Endometrium (tissue), 2 donors: ENCODE measurements at regions not wholly inside any gene's neighbourhood (a gene's known extent, or its start where the extent isn't known, plus 50 kb on each side); places are given as distances from the start of the nearest gene placed in this dataset.
A peak's percentile ranks its signal among the peaks of the same experiment; 100 is the strongest.
"Not testable (repeated sequence)": the region's sequence is repeated elsewhere in the genome, so short reads cannot be mapped to it uniquely, and the experiment has no call there.

Experiments
- FAIRE-seq: peaks from 2 replicates; lab custom pipeline; 2012; peaks lifted over from hg19 to GRCh38; lab: Jason Lieb, UNC
- donor health status: control.
- donor health status: control.

DNA sequence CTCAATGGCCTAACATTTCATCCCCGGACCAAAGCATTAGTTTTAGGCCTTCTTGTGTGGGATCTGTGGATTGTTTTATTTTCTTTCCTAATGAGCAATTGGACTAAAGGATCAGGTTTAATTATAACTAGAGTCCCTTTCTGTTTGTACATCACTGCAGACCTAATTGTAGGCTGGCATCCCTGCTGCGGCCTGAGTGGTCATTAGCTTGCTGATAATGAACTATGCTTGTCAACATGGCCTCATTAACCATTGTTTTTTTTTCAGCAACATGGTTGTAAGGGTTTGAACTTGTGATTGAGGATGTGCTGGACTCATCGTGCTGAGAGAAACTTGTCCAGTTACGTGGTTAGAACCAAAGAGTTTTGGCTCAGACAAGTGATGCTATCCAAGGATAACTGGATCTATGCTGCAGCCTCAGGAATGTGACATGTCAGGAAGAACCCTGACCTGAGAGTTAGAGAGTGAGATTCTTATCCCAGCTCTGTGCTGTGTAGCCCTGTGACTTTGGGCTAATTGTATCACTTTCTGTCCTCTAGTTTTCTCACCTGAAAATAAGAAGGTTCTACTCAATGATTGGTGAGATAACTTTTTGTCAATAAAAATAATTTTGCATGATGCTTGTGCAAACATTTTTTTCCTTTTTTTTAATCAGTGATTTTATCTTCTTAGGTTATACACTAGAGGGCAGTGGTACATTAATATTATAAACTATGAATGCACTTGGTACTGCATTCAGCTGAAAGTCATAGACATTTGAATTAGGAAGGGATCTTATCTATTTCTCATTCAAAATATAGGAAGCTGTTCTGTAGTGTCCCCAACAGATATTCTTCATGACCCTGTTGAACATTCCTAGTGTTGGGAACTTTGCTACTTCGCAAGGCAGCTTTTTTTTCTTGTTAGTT lies 140.9 kb downstream of the RNF144B start:
- peak; percentile 67 for FAIRE-seq

DNA sequence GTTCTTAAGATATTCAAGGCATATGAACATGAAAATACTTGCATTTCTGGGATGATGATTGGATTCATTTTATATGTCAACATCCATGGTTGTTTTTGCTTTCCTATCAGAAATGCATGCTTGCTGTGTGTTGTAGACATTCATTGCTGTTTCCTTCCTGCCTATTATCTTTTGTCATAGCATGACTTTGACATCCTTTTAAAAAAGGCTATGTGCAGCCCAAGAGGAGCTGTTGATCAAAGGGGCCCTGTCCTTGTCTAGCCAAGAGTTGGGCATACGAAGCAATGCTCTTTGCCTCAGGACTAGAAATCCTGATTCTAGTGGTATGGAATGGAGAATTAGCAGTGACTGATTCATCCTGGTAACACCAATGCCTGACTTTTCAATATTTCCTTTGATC lies 143.1 kb downstream of the RNF144B start:
- no peak for FAIRE-seq

DNA sequence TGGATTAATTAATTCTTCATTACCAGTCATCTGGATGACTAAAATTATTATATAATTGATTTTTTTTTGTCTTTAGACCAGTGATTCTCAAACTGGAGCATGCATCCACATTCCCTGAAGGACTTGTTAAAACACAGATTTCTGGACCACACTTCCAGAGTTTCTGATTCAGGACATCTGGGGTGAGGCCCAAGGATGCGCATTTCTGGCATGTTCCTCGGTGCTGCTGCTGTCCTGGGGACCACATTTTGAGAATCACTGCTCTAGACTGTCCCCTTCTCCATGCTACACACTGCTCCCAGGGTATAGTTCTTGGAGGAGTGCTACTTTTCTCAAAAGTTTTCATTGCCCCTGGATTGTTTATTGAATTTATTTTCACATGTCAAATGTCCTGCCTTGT lies 145.0 kb downstream of the RNF144B start:
- FAIRE-seq: no peak

DNA sequence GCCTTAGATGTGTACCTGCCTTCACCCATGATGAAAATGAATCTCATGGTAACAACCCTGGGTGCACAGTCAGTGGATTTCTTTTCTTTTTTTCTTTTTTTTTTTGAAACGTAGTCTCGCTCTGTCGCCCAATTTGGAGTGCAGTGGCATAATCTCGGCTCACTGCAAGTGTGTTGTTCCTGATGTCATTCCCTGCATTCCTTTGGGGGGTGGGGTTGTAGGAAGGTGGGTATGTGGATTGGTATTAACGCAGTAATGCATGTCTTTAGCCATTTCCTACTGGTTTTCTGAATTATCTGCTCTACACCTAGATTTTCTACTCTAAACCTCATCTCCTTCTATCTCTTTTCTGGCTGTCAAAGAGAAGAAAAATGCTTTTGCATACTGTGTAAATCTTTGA lies 146.6 kb downstream of the RNF144B start:
- FAIRE-seq: no peak

DNA sequence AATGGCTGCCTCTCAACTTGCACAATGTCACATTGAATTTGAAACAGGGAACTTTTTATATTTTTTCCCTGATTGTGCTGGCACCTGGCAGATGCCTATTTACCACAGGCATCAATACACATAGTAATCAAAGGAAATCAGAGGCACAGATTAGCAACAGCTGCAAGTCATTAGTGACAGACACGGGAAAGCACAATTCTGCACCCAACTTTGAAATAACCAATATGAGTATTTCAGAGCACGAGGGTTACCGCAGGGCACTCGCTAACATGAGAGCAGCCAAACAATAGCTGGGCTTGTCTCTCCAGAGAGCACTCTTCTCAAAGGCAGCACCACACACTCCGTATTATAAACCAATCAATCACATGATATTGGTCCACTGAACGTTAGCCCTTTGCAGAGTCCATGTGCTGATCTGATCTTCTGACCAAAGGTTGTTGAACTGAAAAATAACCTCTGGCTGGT lies 149.5 kb downstream of the RNF144B start:
- no peak for FAIRE-seq

DNA sequence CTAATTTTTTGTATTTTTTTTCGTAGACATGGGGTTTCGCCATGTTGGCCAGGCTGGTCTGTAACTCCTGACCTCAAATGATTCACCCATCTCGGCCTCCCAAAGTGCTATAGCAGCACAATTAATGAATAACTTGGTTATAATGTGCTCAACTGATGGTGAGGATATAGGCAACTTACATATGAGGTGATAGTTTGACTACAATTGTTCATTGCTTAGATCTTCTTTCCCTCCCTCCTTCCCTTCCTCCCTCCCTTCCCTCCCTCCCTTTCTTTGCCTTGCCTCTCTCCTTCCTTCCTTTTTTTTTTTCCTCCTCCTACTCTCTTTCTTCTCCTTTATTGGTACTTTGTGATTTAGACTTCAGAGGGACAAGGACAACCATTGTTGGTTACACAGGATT lies 151.2 kb downstream of the RNF144B start:
- no peak for FAIRE-seq

DNA sequence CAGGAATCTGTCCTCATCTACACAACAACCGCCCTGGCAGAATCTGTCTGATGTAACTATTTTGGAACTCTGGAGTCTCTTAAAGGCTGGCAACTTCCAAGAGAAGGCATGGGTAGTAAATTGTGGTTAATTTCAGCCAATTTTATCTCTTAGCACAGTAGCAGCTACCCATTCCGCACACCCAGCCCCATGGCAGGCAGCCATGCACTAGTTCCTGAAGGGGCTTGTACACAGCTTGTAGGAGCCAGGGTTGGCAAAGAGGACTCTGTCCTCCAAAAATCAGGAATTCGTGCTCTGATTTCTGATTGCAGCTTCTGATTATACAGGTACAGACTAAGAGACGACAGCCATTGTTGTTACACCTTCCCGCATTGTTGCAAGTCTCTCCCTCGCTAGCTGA lies 155.9 kb downstream of the RNF144B start:
- no peak for FAIRE-seq

DNA sequence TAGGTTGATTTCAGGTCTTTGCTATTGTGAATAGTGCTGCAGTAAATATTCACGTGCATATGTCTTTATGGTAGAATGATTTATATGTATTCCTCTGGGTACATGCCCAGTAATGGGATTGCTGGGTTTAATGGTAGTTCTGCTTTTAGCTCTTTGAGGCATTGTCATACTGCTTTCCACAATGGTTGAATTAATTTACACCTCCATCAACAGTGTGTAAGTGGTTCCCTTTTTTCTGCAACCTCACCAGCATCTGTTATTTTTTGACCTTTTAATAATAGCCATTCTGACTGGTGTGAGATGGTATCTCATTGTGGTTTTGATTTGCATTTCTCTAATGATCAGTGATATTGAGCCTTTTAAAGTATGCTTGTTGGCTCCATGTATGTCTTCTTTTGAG lies 158.0 kb downstream of the RNF144B start:
- FAIRE-seq: not testable (repeated sequence)

DNA sequence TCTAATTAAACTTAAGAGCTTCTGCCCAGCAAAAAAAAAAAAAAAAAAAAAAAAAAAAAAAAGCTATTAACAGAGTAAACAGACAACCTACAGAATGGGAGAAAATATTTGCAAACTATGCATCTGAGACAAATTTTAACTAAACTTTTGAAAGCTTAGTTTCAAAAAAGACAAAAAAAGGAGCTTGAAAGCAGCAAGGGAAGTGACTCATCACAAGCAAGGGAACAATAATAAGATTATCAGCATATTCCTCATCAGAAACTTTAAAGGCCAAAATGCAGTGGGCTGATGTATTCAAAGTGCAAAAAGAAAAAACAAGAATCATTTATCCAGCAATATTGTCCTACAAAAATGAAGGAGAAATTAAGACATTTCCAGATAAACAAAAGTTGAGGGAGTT lies 158.6 kb downstream of the RNF144B start:
- FAIRE-seq: no peak

DNA sequence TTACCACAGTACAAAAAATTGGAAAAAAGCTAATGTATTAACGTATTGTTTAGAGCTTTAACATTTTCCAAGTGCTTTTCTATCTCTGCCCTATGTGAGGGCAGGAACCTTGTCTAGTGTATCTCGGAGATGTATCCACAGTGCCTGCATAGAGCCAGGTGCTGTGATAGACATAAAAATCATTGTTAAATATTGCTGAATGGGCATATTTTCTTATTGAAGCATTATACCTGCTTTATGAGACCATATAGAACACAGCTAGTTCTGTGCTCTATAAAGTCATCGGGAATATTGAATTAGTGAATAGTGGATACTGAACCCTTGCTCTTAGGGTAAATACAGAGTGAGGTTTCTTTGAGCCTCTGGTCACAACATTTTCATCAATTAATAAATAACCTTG lies 163.0 kb downstream of the RNF144B start:
- no peak for FAIRE-seq

DNA sequence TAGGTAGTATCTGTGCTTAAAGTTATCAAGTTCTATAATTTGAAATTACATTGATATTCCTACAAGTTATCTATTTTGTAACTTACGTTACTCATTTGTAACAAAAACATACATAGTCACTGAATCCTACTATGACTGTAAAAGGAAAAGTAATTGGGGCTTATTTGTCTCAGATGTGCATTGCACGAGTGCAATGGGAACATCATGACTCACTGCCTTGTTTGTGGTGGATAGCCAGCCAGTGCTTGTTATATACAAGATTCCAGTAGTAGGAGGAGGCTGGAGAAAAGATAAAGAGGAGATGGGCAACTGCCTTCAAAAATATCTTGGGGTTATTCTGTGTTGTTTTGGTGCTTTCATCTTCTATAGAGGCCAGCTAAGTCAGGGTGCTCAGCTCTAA lies 164.1 kb downstream of the RNF144B start:
- FAIRE-seq: no peak

DNA sequence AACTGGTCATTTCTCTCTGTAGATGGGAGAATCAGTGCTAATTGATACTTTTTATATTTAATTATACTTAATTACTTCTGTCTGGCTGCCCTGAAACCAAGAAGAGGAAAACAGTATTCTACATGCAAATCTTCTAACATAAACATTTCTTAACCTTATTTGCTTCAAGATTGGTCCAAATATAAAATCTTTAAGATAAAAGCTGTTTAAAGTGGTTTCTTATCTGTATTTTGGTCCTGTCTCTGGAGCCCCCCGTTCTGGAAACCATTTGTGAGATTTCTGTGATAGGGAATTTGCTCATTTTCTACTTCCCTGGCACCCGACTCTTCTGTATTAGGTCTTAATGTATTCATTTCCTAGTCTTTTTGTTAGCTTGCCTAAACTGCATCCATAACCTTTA lies 168.6 kb downstream of the RNF144B start:
- no peak for FAIRE-seq

DNA sequence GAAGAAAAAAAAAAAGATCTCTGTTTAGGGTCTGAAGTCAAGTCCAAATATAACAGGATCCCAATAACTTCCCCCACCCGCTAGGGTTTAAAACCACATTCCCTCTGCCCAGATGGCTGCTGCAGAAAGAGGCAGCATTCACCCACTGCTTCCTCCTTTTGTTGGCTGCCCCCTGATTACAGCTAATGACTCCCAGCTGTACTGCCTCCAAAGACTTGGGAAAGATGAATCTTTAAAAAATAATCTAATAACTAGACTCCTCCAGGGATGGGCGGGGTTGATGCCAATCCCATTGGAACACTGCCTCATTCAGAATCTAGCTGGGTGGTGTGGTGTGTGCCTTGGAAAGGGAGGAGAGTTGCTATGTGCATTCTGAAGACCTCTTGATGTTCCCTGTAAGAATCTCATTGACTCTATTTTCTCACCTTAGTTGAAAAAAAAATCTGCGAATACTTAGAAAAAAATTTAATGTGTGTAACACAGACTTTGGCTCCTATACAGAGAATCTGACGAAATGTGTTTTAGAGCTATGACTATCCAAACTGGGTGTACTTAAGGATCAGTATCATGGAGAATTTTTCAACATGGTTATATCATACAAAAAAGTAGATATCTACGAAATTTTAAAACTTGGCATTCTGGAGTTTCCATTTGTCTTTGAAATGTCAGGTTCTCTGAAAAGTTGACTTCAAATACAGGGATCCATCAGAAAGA lies 174.0 kb downstream of the RNF144B start:
- no peak for FAIRE-seq

DNA sequence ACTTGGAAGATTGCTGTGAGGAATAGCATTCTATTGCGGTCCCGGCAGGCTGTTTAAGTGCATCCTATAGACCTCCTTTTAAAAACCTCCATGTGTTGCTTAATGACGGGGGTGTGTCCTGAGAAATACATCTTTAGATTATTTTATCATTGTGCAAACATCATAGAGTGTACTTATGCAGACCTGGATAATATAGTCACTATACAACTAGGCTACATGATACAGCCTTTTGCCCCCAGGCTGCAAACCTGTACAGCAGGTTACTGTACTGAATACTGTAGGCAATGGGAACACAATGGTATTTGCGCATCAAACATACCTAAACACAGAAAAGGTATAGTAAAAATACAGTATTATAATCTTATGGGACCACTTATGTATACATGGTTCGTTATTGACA lies 175.6 kb downstream of the RNF144B start:
- no peak for FAIRE-seq

DNA sequence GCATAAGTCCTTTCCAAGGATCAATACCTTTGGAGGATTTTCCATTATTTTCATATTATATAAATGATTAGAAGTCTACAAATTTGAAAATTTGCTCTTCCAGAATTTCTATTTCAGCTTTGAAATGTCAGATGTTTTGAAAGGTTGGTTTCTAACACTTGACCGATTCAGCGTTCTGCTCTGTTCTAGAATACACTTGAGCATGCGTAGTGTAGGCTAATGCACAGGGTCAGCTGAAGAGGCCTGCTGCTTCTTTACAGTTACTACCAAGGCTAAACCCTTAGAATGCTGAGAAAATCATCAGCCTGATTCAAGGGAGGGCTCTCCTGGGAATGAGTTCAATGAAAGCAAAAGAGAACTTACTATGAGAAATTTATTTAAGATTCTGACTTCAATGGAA lies 177.6 kb downstream of the RNF144B start:
- no peak for FAIRE-seq

DNA sequence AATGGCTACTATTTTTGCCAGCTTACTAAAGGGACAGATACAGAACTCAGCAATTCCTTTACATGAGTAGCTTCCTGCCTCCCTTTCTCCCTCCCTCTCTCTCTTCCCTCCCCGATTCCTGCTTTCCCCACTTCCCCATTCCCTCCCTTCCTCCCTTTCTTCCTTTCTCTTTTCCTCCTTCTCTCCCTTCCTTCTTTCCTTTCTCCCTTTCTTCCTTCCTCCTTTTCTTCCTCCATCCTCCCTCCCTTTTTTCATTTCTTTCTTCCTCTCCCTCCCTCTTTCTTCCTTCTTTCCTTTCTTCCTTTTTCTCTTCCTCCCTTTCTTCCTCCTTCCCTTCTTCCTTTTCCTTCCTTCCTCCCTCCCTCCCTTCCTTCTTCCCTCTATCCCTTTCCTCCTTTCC lies 178.1 kb downstream of the RNF144B start:
- FAIRE-seq: no peak

DNA sequence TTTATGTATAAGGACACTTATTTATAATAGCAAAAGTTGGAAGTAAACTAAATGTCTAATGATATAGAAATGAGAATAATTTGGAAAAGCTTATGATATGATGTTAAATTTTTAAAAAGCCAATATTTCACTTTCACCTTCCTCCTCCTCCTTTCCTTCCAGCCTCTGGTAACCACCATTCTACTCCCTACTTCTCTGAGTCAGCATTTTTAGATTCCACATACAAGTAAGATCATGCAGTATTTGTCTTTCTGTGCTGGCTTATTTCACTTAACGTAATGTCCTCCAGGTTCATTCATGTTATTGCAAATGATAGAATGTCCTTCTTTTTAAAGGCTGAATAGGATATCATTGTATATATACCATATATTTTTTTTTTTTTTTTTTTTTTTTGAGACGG lies 180.2 kb downstream of the RNF144B start:
- no peak for FAIRE-seq

DNA sequence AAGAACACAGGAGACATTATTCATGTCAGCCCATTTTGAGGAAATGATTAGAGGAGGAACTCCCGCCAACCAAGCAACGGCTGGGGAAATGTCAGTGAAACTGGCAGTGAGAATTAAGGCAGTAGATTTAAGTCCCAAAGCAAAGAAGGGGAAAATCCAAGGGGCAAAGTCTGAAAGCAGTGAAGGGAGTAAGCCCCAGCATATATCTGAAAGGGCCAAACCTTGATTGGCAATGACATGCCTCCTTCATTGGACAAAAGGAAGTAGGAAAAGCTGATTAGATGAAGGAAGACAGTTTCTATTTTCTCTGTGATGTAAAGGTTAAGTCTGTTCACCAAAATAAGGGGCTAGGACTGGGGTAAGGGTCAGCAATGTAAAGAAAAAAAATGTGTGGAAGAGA lies 190.3 kb downstream of the RNF144B start:
- FAIRE-seq: no peak

DNA sequence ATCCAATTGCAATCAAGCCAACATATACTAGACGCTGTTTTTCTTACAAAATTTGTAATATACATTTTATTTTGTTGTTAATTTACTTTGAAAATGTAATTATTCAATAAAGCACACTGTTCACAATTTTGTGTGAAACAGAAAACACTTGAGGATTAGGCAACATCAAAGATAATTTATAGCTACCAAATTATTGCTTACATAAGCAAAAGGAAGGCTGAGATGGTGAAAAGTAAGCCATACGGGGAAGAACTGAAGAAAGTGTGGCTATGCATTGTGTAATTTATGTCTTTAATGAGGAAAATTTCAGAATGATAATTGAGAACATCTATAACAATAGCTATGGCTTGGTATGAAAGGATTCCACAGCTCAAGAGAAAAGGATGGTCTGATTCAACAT lies 192.0 kb downstream of the RNF144B start:
- FAIRE-seq: no peak

DNA sequence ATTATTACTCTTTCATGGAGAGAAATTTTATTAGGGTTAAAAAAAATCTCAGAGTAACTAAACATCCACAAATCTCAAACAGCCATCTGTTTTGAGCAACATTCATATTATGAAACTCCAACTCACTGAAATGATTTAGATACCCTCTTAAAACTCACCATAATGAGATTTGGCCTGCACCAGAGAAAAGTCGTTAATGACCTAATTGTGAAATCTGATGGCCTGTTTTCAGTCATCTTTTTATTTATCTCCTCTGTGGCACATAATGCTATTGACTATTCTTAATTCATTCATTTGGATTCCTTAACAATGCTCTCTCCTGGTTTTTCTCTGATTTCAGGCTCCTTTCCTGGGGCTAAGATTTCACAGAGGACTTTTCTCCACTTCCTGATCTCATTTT lies 192.7 kb downstream of the RNF144B start:
- FAIRE-seq: peak; percentile 80

DNA sequence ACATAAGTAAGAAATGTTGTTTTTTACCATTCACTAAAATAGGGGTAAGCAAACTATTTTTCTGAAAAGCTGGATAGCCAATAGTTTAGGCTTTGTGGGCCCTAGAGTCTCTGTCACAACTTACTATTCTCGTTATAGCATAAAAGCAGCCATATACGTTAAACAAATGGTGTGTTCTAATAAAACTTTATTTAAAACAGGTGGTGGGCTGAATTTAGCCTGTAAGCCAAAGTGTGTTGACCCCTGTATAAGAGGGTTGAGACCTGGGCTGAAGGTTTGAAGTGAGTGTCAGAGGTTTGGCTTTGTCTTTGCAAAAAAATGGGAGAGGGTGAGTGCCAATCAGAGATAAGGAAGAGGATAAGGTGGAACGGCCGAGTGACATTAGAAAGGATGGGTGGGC lies 197.2 kb downstream of the RNF144B start:
- FAIRE-seq: no peak

DNA sequence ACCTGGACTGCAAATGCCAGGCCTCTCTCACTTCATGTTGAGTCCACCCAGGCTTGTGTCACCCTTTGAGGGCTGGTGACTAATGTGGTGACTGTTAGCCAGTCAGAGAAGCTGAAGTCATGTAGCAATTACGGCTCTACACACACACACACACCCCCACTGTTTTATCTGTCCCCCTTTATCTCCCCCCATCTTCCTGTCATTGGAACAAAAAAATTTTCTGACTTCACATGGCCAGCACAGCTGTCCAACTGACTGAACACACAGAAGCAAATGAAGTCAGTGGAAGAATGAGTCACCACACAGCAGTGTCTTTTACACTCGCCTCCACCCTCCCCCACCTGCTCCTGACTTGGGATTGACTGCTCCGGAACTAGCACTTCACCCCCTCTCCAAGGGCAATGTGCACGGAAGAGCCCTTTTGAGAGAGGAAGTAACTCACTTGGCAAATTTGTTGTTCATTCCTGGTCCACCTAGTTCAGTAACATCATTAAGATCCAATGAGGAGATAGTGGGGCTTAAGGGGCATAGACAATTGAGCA lies 198.0 kb downstream of the RNF144B start:
- no peak for FAIRE-seq

DNA sequence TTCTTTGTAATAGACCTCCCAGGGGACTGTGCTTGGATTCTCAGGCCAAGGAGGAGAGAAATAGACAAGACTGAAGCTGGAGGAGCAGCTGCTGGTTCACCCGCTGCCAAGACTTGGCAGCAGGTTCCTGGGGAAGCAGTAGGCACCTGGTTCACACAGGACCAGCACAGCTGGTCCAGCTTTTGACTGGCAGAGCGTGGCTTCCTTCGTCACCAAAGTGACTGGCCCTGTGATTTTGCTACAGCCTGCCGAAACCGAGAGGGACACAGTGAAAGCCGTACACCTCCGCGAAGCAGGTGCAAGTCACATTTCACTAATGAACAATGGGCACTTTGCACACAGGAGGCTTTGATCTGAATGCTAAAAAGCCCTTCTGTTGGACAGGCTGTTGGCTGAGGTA lies 199.0 kb downstream of the RNF144B start:
- FAIRE-seq: no peak
